Glutamatergic neuron (in vitro differentiated cells): ENCODE measurements at regions not wholly inside any gene's neighbourhood (a gene's known extent, or its start where the extent isn't known, plus 50 kb on each side); places are given as distances from the start of the nearest gene placed in this dataset.

Experiments
- DNase-seq: peaks from one replicate; pipeline ENCODE4 v3.0.0; 2022
- H3K27ac Mint-ChIP-seq: one replicate; pipeline ENCODE4 v1.8.0; 2020; ENCODE audit warnings: mild to moderate bottlenecking, mixed read lengths, inconsistent platforms; ENCODE audit not compliant: unreplicated experiment
- H3K27me3 Mint-ChIP-seq: one replicate; pipeline ENCODE4 v1.8.0; 2020; ENCODE audit warnings: mild to moderate bottlenecking, moderate library complexity, mixed read lengths, inconsistent platforms; ENCODE audit not compliant: unreplicated experiment
- H3K36me3 Mint-ChIP-seq: one replicate; pipeline ENCODE4 v1.8.0; 2020; ENCODE audit warnings: mild to moderate bottlenecking, mixed read lengths, inconsistent platforms; ENCODE audit not compliant: unreplicated experiment
- H3K4me1 Mint-ChIP-seq: one replicate; pipeline ENCODE4 v1.8.0; 2020; ENCODE audit warnings: mild to moderate bottlenecking, low read depth, mixed read lengths, inconsistent platforms; ENCODE audit not compliant: unreplicated experiment
- H3K4me3 Mint-ChIP-seq: one replicate; pipeline ENCODE4 v1.8.0; 2020; ENCODE audit warnings: mild to moderate bottlenecking, mixed read lengths, inconsistent platforms; ENCODE audit not compliant: unreplicated experiment
- H3K9me3 Mint-ChIP-seq: one replicate; pipeline ENCODE4 v1.8.0; 2020; ENCODE audit warnings: mild to moderate bottlenecking, moderate library complexity, mixed read lengths, inconsistent platforms; ENCODE audit not compliant: unreplicated experiment
- TF ChIP-seq, protein P1 (sequence below): fragments of 200-600 bp; sonication (generic); IDR thresholded peaks from one replicate; pipeline ENCODE4 v1.5.0; 2021; ENCODE audit not compliant: partially characterized antibody, unreplicated experiment

DNA sequence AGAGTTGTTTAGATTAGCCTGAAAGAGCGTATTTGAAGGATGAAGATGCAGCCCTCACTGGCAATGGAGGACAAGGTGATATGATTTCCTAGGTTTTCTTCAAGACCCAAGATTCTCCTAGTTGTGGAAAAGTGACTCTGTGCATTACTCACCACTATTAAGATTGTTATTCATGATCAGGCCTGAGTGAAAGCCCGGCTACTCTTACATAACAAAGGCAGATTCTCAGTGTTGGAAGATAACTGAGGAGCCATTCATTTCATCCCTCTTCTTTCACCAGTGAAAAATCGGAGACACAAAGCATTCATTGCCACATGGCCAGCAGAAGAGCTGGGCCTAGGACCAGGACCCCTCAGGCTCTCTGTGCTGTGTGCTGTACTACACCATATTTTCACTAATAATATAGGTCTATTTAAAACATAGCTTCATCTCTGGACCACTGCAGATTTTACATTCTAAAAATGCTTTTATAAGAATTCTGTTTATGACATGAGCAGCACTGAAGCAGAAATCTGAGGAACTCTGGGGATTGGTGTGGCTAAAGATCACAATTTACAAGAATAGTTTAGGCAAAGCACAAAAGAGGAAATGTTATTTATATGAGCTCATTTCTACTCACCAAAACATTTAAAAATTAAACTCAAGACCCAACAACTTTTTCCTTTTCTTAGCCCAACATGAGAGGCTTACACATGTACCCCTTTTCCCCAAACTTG lies 181.9 kb upstream of the CCN2 start:
- Mint-ChIP-seq H3K27ac (no peak overlapping the region), H3K9me3 (peaks cover 4% of the 10 kb centered on the region), H3K4me1 (peaks cover 22% of the 10 kb centered on the region), H3K4me3 (no peak overlapping the region), H3K36me3 (no peaks in the 10 kb centered on the region), H3K27me3 (peaks cover 5% of the 10 kb centered on the region)
- TF ChIP-seq, protein P1, sequence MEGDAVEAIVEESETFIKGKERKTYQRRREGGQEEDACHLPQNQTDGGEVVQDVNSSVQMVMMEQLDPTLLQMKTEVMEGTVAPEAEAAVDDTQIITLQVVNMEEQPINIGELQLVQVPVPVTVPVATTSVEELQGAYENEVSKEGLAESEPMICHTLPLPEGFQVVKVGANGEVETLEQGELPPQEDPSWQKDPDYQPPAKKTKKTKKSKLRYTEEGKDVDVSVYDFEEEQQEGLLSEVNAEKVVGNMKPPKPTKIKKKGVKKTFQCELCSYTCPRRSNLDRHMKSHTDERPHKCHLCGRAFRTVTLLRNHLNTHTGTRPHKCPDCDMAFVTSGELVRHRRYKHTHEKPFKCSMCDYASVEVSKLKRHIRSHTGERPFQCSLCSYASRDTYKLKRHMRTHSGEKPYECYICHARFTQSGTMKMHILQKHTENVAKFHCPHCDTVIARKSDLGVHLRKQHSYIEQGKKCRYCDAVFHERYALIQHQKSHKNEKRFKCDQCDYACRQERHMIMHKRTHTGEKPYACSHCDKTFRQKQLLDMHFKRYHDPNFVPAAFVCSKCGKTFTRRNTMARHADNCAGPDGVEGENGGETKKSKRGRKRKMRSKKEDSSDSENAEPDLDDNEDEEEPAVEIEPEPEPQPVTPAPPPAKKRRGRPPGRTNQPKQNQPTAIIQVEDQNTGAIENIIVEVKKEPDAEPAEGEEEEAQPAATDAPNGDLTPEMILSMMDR: no peak
- no peak for DNase-seq

DNA sequence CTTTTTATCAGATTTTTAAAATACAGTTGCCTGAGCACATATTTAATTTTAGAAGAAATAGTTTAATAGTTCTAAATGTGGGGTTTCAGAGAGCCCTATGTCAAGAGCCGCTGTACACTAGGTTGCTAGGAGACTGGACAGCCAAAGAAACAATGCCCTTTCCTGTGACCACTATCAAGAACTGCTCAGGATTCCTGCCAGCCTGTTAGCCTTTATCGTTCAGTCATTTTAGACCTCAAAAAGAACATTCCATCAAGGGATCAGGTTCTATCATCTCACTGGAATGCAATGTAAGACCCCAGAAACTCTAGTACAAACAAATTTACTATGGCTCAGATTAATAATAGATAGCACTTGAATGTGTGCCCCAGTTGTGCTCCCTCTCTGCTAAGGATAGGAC lies 181.2 kb upstream of the CCN2 start:
- no peak overlapping the region for H3K27ac Mint-ChIP-seq
- H3K9me3 Mint-ChIP-seq: peaks cover 4% of the 10 kb centered on the region
- H3K4me3 Mint-ChIP-seq: no peak overlapping the region
- peaks cover 5% of the 10 kb centered on the region for H3K27me3 Mint-ChIP-seq
- TF ChIP-seq, protein P1: no peak
- H3K4me1 Mint-ChIP-seq: peaks cover 22% of the 10 kb centered on the region
- no peaks in the 10 kb centered on the region for H3K36me3 Mint-ChIP-seq
- no peak for DNase-seq

DNA sequence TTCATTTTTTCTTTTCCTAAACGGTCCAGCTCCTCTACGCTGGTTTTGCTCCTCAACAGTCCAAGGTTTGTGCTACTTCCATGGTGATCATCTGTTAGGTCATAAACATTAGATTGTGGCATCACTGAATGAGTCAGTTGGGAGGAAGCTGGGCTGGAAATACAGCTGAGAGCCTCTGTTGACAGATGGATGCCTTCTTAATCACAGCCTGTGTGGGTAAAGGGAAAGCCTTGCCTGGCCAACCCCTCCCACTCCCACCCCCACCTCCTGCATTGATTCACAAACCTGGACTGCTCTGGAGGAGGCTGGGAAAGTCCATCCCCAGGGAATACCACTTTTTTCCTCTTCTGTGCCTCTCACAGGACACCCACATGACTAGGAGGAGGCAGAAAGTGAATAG lies 180.6 kb upstream of the CCN2 start:
- TF ChIP-seq, protein P1: no peak
- peak; percentile 17 for DNase-seq
- no peaks in the 10 kb centered on the region for H3K36me3 Mint-ChIP-seq
- peaks cover 7% of the 10 kb centered on the region for H3K27me3 Mint-ChIP-seq
- H3K4me1 Mint-ChIP-seq: peaks cover 22% of the 10 kb centered on the region
- peak overlapping the region; percentile 31 for H3K4me3 Mint-ChIP-seq
- H3K27ac Mint-ChIP-seq: peak overlapping the region; percentile 64
- H3K9me3 Mint-ChIP-seq: peaks cover 4% of the 10 kb centered on the region

DNA sequence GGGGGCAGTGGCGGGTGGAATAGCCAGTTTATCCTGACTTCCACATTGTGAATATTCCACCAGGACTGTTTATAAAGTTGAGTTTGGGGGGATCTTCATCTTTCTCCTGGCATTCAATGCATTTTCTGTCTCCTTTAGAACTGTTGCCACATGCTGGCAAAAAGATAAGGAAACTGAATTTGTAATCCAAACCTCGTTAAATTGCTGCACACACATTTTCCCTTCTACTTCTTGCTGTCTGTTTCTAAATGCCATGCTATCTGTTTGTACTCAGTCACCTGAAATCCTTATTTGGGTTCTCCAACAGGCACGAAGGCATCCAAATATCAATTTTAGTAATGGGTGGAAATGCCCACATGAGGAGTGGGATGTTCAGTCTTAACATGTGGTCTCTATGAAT lies 180.2 kb upstream of the CCN2 start:
- DNase-seq: no peak
- peak overlapping the region; percentile 64 for H3K27ac Mint-ChIP-seq
- TF ChIP-seq, protein P1: no peak
- H3K4me1 Mint-ChIP-seq: peaks cover 22% of the 10 kb centered on the region
- H3K36me3 Mint-ChIP-seq: no peaks in the 10 kb centered on the region
- H3K9me3 Mint-ChIP-seq: peaks cover 4% of the 10 kb centered on the region
- H3K4me3 Mint-ChIP-seq: peak overlapping the region; percentile 31
- peaks cover 7% of the 10 kb centered on the region for H3K27me3 Mint-ChIP-seq

DNA sequence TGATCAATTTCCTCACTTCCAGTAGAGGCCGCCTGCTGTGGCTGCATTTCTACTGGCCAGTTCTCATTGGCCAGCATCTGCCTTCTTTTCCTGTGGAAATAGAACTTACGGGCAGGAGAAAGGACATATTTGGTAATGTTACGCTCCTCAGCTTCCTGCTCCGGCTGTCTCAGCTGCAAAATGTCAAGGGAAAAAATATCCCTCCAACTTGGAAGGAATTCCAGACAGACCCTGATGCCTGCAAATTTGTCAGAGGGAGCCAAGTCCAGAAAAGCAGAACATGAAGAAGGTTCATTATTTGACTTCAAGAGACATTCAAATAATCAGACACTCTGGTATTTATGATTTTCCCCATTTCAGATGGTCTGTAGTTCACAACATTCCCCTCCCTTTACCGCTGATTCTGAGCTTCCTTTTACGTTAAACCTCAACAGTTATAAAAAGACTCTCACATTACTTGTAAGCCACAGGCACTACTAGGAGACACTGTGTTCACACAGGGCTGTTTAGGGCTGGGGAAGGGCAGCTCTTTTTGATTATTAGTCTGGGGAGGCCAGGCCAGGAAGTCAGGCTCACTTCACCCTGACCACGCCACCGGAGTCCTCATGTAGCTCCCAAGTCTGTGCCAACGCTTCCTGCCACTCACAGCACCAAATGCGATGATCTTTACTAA lies 179.6 kb upstream of the CCN2 start:
- Mint-ChIP-seq H3K36me3 (no peaks in the 10 kb centered on the region), H3K27me3 (peaks cover 7% of the 10 kb centered on the region), H3K27ac (peak overlapping the region; percentile 64), H3K4me3 (no peak overlapping the region), H3K4me1 (peaks cover 22% of the 10 kb centered on the region), H3K9me3 (peaks cover 4% of the 10 kb centered on the region)
- DNase-seq: no peak
- TF ChIP-seq, protein P1: no peak
